CD8-positive, alpha-beta memory T cell (primary cell): ENCODE measurements at regions not wholly inside any gene's neighbourhood (a gene's known extent, or its start where the extent isn't known, plus 50 kb on each side); places are given as distances from the start of the nearest gene placed in this dataset.
"Not testable (repeated sequence)": the region's sequence is repeated elsewhere in the genome, so short reads cannot be mapped to it uniquely, and the experiment has no call there.

Source experiments
- CTCF ChIA-PET: fragments of 350-600 bp; sonication (Branson Sonifier 250); formaldehyde crosslinking; loops from one replicate; lab custom pipeline; 2021; ENCODE audit warnings: antibody characterized with exemption; lab: Charles Lee
- POLR2A ChIA-PET: fragments of 350-600 bp; sonication (Branson Sonifier 250); formaldehyde crosslinking; loops from one replicate; lab custom pipeline; 2021; ENCODE audit warnings: antibody characterized with exemption; lab: Charles Lee
- DNase-seq, 5 donors: peaks; one replicate each; pipeline versions ENCODE4 v3.0.0 to v3.0.0-alpha.2; 2020 to 2022; ENCODE audit warnings: mixed read lengths in 1 of 5
- H3K27ac ChIP-seq: one replicate; pipeline ENCODE4 v1.7.0; 2013; ENCODE audit warnings: low read depth, mild to moderate bottlenecking, low read length, moderate library complexity
- H3K27me3 ChIP-seq: 2 replicates; pipeline ENCODE4 v1.7.0; 2013; ENCODE audit warnings: low read length, mild to moderate bottlenecking; ENCODE audit not compliant: insufficient read depth, poor library complexity, severe bottlenecking
- H3K36me3 ChIP-seq: 2 replicates; pipeline ENCODE4 v1.7.0; 2013; ENCODE audit warnings: mild to moderate bottlenecking, low read length, moderate library complexity; ENCODE audit not compliant: insufficient read depth
- H3K4me1 ChIP-seq: 2 replicates; pipeline ENCODE4 v1.7.0; 2013; ENCODE audit warnings: mild to moderate bottlenecking, low read length, moderate library complexity; ENCODE audit not compliant: insufficient read depth
- H3K4me3 ChIP-seq: 2 replicates; pipeline ENCODE4 v1.7.0; 2013; ENCODE audit warnings: mild to moderate bottlenecking, low read length
- H3K9me3 ChIP-seq: 2 replicates; pipeline ENCODE4 v1.7.0; 2013; ENCODE audit warnings: mild to moderate bottlenecking, low read length
- H3K27ac Mint-ChIP-seq, 8 donors: one replicate each; pipeline ENCODE4 v1.8.0; 2020 to 2021; ENCODE audit warnings: mixed read lengths in 8 of 8, mild to moderate bottlenecking in 6 of 8, inconsistent platforms in 3 of 8, moderate library complexity in 3 of 8
- H3K27me3 Mint-ChIP-seq, 2 donors: one replicate each; pipeline ENCODE4 v1.8.0; 2020 to 2021; ENCODE audit warnings: mixed read lengths in 2 of 2, mild to moderate bottlenecking in 1 of 2, moderate library complexity in 1 of 2
- H3K36me3 Mint-ChIP-seq, 3 donors: one replicate each; pipeline ENCODE4 v1.8.0; 2020 to 2021; ENCODE audit warnings: mixed read lengths in 3 of 3, inconsistent platforms in 1 of 3, mild to moderate bottlenecking in 1 of 3
- H3K4me1 Mint-ChIP-seq, 3 donors: one replicate each; pipeline ENCODE4 v1.8.0; 2020 to 2021; ENCODE audit warnings: mixed read lengths in 3 of 3, inconsistent platforms in 1 of 3, mild to moderate bottlenecking in 1 of 3
- H3K4me3 Mint-ChIP-seq, 7 donors: one replicate each; pipeline ENCODE4 v1.8.0; 2020 to 2021; ENCODE audit warnings: mixed read lengths in 7 of 7, mild to moderate bottlenecking in 6 of 7, moderate library complexity in 4 of 7, inconsistent platforms in 2 of 7
- H3K9me3 Mint-ChIP-seq, 5 donors: one replicate each; pipeline ENCODE4 v1.8.0; 2020 to 2022; ENCODE audit warnings: mixed read lengths in 5 of 5, mild to moderate bottlenecking in 3 of 5, moderate library complexity in 2 of 5, inconsistent platforms in 1 of 5

DNA sequence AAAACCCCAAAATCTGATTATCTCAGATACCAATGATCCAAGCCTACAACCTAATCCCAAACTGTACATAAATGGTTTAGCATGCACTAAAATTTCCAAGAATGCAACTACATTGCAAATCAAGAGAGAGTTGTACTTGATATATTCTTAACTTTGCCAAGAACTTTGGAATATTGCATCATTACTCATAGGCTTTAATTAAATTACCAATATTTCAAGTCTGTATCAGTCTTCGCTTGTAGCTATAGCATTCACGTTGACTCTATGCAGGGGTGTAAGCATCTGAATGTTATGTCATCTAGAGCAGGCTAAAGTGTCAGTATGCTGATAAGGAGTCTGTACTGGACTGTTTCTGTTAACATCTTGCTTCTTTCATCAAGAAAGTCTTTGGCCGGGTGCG is 56.3 kb downstream of the FOXI3 start:
- Histone ChIP-seq H3K4me1 (no peaks in the 10 kb centered on the region), H3K27ac (no peak overlapping the region), H3K27me3 (no peaks in the 10 kb centered on the region), H3K4me3 (no peak overlapping the region), H3K36me3 (no peaks in the 10 kb centered on the region), H3K9me3 (no peaks in the 10 kb centered on the region)
- Mint-ChIP-seq H3K4me1 (no peaks in the 10 kb centered on the region), H3K27ac (no peak overlapping the region), H3K27me3 (peaks cover 16 to 52% of the 10 kb centered on the region in 2 donors), H3K4me3 (no peak overlapping the region), H3K36me3 (peaks cover 0 to 1% (median 0%) of the 10 kb centered on the region in 3 donors), H3K9me3 (no peaks in the 10 kb centered on the region)
- POLR2A ChIA-PET, result no interaction called here
- DNase-seq, result no peak
- CTCF ChIA-PET, result no interaction called here

DNA sequence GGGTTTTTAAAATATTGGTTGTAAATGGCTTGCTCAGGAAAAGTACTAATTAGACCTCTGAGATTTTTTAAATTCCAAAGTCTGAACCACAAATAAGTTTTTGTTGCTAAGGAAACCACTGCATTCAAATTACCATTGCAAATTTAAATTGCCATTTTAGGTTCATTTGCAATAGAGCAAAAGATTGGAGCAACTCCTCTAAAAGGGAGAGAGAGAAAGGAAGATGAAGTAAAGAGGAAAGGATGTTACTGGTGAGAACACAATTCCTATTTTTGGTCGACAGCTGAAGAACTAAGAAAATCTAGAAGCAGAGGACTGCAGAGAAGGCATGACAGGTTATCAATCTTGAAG is 74.9 kb downstream of the FOXI3 start:
- Histone ChIP-seq H3K36me3 (no peaks in the 10 kb centered on the region), H3K4me3 (no peak overlapping the region), H3K27me3 (no peaks in the 10 kb centered on the region), H3K4me1 (no peaks in the 10 kb centered on the region), H3K27ac (no peak overlapping the region), H3K9me3 (no peaks in the 10 kb centered on the region)
- H3K9me3 Mint-ChIP-seq, result peaks cover 0 to 12% (median 5%) of the 10 kb centered on the region in 5 donors
- H3K4me1 Mint-ChIP-seq, result no peaks in the 10 kb centered on the region
- ChIA-PET CTCF (no interaction called here), POLR2A (no interaction called here)
- H3K27ac Mint-ChIP-seq, result no peak overlapping the region
- H3K4me3 Mint-ChIP-seq, result no peak overlapping the region
- DNase-seq, result no peak
- H3K36me3 Mint-ChIP-seq, result no peaks in the 10 kb centered on the region
- peaks cover 8 to 51% of the 10 kb centered on the region in 2 donors for H3K27me3 Mint-ChIP-seq

DNA sequence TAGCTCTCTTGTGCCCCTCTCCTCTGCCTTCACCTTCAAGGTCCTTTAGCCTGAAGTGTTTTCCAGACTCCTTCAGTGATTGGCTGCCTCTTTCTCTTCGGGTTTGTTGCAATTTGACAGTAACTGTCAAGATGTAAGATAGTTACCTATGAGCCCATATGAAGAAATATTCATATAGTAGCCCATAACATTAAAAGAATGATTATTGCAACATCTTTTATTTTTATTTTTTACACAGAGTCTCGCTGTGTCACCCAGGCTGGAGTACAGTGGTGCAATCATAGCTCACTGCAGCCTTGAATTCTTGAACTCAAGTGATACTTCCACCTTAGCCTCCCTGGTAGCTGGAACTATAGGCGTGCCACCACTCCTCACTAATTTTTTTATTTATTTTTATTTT is 80.5 kb downstream of the FOXI3 start:
- peaks cover 0 to 3% (median 0%) of the 10 kb centered on the region in 5 donors for H3K9me3 Mint-ChIP-seq
- H3K27ac Mint-ChIP-seq, result no peak overlapping the region
- H3K4me3 Mint-ChIP-seq, result no peak overlapping the region
- ChIA-PET POLR2A (no interaction called here), CTCF (no interaction called here)
- no peak overlapping the region for H3K4me3 ChIP-seq
- no peaks in the 10 kb centered on the region for H3K4me1 ChIP-seq
- no peak for DNase-seq
- H3K27ac ChIP-seq, result no peak overlapping the region
- H3K4me1 Mint-ChIP-seq, result no peaks in the 10 kb centered on the region
- no peaks in the 10 kb centered on the region for H3K9me3 ChIP-seq
- H3K27me3 Mint-ChIP-seq, result peaks cover 15 to 40% of the 10 kb centered on the region in 2 donors
- H3K27me3 ChIP-seq, result no peaks in the 10 kb centered on the region
- H3K36me3 Mint-ChIP-seq, result no peaks in the 10 kb centered on the region
- no peaks in the 10 kb centered on the region for H3K36me3 ChIP-seq

DNA sequence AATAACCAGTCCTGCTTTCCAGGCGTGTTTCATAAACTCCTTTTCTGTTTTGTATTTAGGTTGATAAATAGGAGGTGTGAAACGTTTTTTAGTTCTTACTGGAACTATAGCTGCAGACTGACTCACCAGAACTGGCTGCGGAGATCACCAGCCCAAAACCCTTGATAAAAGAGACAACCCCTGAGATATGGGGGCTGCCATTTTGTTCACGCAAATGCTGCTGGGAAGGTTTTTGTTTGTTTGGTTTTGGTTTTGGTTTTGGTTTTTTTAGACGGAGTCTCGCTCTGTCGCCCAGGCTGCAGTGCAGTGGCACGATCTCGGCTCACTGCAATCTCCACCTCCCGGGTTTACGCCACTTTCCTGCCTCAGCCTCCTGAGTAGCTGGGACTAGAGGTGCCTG is 87.1 kb downstream of the FOXI3 start:
- H3K27me3 ChIP-seq, H3K4me3 Mint-ChIP-seq, DNase-seq, POLR2A ChIA-PET, H3K4me3 ChIP-seq, H3K36me3 Mint-ChIP-seq, H3K9me3 ChIP-seq, H3K27ac ChIP-seq, H3K36me3 ChIP-seq, H3K9me3 Mint-ChIP-seq, H3K27ac Mint-ChIP-seq, CTCF ChIA-PET, H3K4me1 ChIP-seq, H3K4me1 Mint-ChIP-seq: not testable (repeated sequence)
- peaks cover 10 to 11% of the 10 kb centered on the region in 2 donors for H3K27me3 Mint-ChIP-seq

DNA sequence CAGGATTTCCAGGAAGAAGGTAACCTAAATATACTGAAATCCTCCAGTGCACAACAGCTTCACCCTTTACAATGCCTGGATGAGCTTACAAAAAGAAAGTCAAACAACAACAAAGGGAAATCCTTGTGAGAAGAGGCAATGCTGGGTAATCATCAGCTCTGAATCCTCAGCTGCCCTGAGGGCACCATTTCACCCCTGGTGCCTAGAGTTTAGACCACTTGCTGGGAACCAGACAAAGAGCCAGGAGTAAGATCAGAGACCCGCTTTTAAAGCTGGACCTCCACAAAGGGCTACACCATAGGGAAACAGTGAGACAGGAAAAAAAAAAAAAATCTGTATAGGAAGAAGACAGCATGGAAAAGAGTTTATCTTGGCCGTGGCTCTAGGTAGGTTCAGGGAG is 97.0 kb downstream of the FOXI3 start:
- H3K4me1 ChIP-seq, result no peaks in the 10 kb centered on the region
- H3K27me3 ChIP-seq, result no peaks in the 10 kb centered on the region
- H3K4me1 Mint-ChIP-seq, result peaks cover 2 to 9% (median 6%) of the 10 kb centered on the region in 3 donors
- no peaks in the 10 kb centered on the region for H3K36me3 ChIP-seq
- no peak overlapping the region for H3K4me3 Mint-ChIP-seq
- no peaks in the 10 kb centered on the region for H3K9me3 Mint-ChIP-seq
- no peaks in the 10 kb centered on the region for H3K9me3 ChIP-seq
- ChIA-PET POLR2A (no interaction called here), CTCF (no interaction called here)
- peaks cover 21 to 37% of the 10 kb centered on the region in 2 donors for H3K27me3 Mint-ChIP-seq
- no peak overlapping the region for H3K4me3 ChIP-seq
- no peaks in the 10 kb centered on the region for H3K36me3 Mint-ChIP-seq
- DNase-seq, result no peak
- H3K27ac Mint-ChIP-seq, result no peak overlapping the region
- H3K27ac ChIP-seq, result no peak overlapping the region

DNA sequence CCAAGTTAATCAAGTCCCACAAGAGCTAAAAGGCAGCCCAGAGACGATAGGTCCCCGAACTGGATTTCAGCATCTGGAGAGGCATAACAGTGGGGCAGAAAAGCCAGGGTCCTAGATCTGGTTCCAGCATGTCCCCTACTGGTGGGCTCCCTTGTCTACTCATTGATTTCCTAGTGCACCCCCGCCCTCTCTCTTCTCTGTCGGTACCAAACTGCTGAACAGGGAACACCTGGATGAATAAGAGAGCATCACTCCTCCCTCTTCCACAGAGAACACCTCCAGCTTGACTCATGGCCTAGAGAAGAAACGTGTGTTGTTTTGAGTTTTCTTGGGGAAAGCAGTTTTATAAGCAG is 101.3 kb downstream of the FOXI3 start:
- DNase-seq, result no peak
- Histone ChIP-seq H3K27me3 (peaks cover 4% of the 10 kb centered on the region), H3K4me1 (no peaks in the 10 kb centered on the region), H3K36me3 (no peaks in the 10 kb centered on the region), H3K9me3 (no peaks in the 10 kb centered on the region), H3K4me3 (no peak overlapping the region), H3K27ac (no peak overlapping the region)
- Mint-ChIP-seq H3K27ac (peak overlapping the region in 1 of 8 donors; percentile 43), H3K4me3 (peak overlapping the region in 6 of 7 donors; percentile 75 to 91 (median 82)), H3K27me3 (peaks cover 42 to 45% of the 10 kb centered on the region in 2 donors), H3K9me3 (no peaks in the 10 kb centered on the region), H3K36me3 (no peaks in the 10 kb centered on the region), H3K4me1 (peaks cover 2 to 14% (median 6%) of the 10 kb centered on the region in 3 donors)
- POLR2A ChIA-PET, result no interaction called here
- CTCF ChIA-PET, result interaction anchor here (1.0 to 1.7 kb wide), 2 partner anchors 8 to 12 kb away, joined by 3 to 5 read pairs; no protein-coding TSS in a partner anchor

DNA sequence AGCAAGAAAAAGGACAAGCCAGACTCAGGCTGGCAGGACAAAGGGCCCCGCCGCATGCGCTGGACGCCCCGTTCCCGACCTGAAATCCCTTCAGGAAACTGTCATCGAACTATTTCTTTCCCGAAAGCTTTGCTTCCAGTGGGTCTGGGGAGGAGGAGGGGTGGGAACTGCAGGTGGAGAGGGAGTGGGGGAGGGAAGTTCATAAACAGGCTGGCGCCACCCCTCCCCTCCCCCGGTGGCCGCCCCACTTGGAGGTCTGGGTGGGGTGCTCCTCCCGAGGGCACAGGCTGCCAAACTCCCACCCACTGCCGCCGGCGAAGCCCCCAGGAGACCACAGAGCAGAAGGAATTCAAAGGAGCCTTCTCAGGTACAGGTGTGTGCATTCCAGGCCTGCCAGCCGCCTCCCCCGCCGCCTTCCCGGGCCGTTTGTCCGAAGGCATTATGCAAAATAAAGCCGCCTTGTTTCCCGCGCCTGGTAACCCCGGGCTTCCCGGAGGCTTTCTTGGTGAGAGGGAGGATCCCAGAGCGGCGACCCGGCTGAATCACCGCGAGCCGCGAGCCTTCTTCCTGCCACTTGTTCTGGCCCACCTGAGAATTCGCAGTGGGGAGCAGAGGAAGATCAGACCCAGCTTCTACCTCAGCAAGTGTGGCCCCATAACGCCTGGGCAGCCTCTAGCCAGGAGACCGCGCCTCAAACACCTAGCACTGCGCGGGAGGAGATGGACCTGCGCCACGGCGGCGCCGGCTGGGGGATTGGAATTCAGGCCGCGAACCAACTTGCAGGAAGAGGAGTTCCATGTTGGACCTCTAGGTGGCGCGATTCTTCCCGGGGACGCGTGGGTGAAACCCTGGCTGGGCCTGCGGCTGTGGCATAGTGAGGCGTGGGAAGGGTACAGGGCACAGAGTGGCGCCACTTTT is 101.9 kb downstream of the FOXI3 start:
- Histone ChIP-seq H3K27ac (no peak overlapping the region), H3K4me3 (peak overlapping the region; percentile 43), H3K9me3 (no peaks in the 10 kb centered on the region), H3K27me3 (peaks cover 4% of the 10 kb centered on the region), H3K36me3 (no peaks in the 10 kb centered on the region), H3K4me1 (no peaks in the 10 kb centered on the region)
- H3K27me3 Mint-ChIP-seq, result peaks cover 41 to 42% of the 10 kb centered on the region in 2 donors
- H3K4me3 Mint-ChIP-seq, result peak overlapping the region; percentile 75 to 91 (median 81)
- ChIA-PET POLR2A (no interaction called here), CTCF (interaction anchor here (0.9 to 1.7 kb wide), 3 partner anchors 9 to 42 kb away, joined by 3 to 5 read pairs (median 3); no protein-coding TSS in a partner anchor)
- no peaks in the 10 kb centered on the region for H3K9me3 Mint-ChIP-seq
- H3K36me3 Mint-ChIP-seq, result no peaks in the 10 kb centered on the region
- H3K27ac Mint-ChIP-seq, result peak overlapping the region in 2 of 8 donors; percentile 43 to 50
- H3K4me1 Mint-ChIP-seq, result peaks cover 2 to 14% (median 6%) of the 10 kb centered on the region in 3 donors
- DNase-seq, result peak; percentile 21 to 76 (median 50)

DNA sequence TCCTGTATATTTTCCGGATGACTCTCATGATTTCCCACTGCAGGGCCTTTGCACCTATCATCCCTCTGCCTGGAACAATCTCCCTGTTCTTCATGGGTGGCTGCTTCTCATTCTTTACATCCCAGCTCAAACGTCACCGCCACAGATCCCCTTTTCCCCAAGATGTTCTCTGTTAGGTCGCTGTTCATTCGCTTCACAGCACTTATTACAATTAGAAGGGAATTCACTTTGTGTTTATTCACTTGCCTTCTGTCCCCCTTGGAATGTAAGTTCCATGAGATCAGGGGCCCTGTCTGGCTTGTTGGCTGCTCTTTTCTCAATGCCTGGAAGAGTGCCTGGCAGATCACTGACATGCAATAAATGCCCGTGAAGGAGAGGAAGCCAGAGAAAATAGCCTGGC is 106.7 kb downstream of the FOXI3 start:
- peaks cover 14 to 25% of the 10 kb centered on the region in 2 donors for H3K27me3 Mint-ChIP-seq
- no peak overlapping the region for H3K4me3 ChIP-seq
- ChIA-PET POLR2A (no interaction called here), CTCF (no interaction called here)
- H3K4me1 Mint-ChIP-seq, result peaks cover 5 to 16% (median 13%) of the 10 kb centered on the region in 3 donors
- no peaks in the 10 kb centered on the region for H3K9me3 ChIP-seq
- DNase-seq, result no peak
- H3K9me3 Mint-ChIP-seq, result peaks cover 0 to 2% (median 2%) of the 10 kb centered on the region in 5 donors
- H3K27me3 ChIP-seq, result peaks cover 4% of the 10 kb centered on the region
- no peak overlapping the region for H3K4me3 Mint-ChIP-seq
- no peak overlapping the region for H3K27ac ChIP-seq
- H3K36me3 Mint-ChIP-seq, result no peaks in the 10 kb centered on the region
- no peak overlapping the region for H3K27ac Mint-ChIP-seq
- H3K4me1 ChIP-seq, result no peaks in the 10 kb centered on the region
- H3K36me3 ChIP-seq, result no peaks in the 10 kb centered on the region
